SK-N-SH treated with all-trans-retinoic acid at 6 μM for 48 hours (cell line): ENCODE measurements at regions not wholly inside any gene's neighbourhood (a gene's known extent, or its start where the extent isn't known, plus 50 kb on each side); places are given as distances from the start of the nearest gene placed in this dataset.
A peak's percentile ranks its signal among the peaks of the same experiment; 100 is the strongest.
"Not testable (repeated sequence)": the region's sequence is repeated elsewhere in the genome, so short reads cannot be mapped to it uniquely, and the experiment has no call there.

Experiments
- ATAC-seq: fragments of 200-7000 bp; cut with Tn5 transposase; 3 replicates; pipeline ENCODE4 v1.9.1; 2020; ENCODE audit warnings: mild to moderate bottlenecking, moderate library complexity
- BACH2 ChIP-seq: fragments of 250-450 bp; sonication (Bioruptor Pico); IDR thresholded peaks from 2 replicates; pipeline ENCODE4 v1.9.0; 2021; ENCODE audit warnings: mild to moderate bottlenecking, borderline replicate concordance
- ESRRG ChIP-seq: fragments of 250-450 bp; sonication (Bioruptor Pico); IDR thresholded peaks from 2 replicates; pipeline ENCODE4 v1.6.1; 2021; ENCODE audit warnings: mild to moderate bottlenecking
- ISL1 ChIP-seq: fragments of 250-450 bp; sonication (Bioruptor Pico); IDR thresholded peaks from 2 replicates; pipeline ENCODE4 v2.1.2; 2022; ENCODE audit warnings: mild to moderate bottlenecking, moderate library complexity
- OSR1 ChIP-seq: fragments of 250-450 bp; sonication (Bioruptor Pico); IDR thresholded peaks from 2 replicates; pipeline ENCODE4 v1.8.0; 2022; ENCODE audit warnings: moderate library complexity, mild to moderate bottlenecking, inconsistent platforms
- PPARA ChIP-seq: fragments of 250-450 bp; sonication (Bioruptor Pico); IDR thresholded peaks from 2 replicates; pipeline ENCODE4 v1.5.0; 2020; ENCODE audit warnings: mild to moderate bottlenecking, borderline replicate concordance
- RARB ChIP-seq: fragments of 250-450 bp; sonication (Bioruptor Pico); IDR thresholded peaks from 2 replicates; pipeline ENCODE4 v1.8.0; 2021; ENCODE audit warnings: mild to moderate bottlenecking, moderate library complexity
- SNAI2 ChIP-seq: fragments of 250-450 bp; sonication (Bioruptor Pico); IDR thresholded peaks from 2 replicates; pipeline ENCODE4 v1.5.0; 2020; ENCODE audit warnings: mild to moderate bottlenecking, moderate library complexity
- TOX ChIP-seq: fragments of 250-450 bp; sonication (Bioruptor Pico); IDR thresholded peaks from 2 replicates; pipeline ENCODE4 v1.8.0; 2021; ENCODE audit warnings: mild to moderate bottlenecking, moderate library complexity, borderline replicate concordance
- ZC3H10 ChIP-seq: fragments of 250-450 bp; sonication (Bioruptor Pico); IDR thresholded peaks from 2 replicates; pipeline ENCODE4 v1.5.1; 2021; ENCODE audit warnings: mild to moderate bottlenecking, moderate library complexity
- ZFP3 ChIP-seq: fragments of 250-450 bp; sonication (Bioruptor Pico); IDR thresholded peaks from 2 replicates; pipeline ENCODE4 v1.5.0; 2020; ENCODE audit warnings: mild to moderate bottlenecking, moderate library complexity
- ZFP30 ChIP-seq: fragments of 450-650 bp; formaldehyde crosslinking; IDR thresholded peaks from 2 replicates; pipeline ENCODE4 v1.5.0; 2022; ENCODE audit warnings: mild to moderate bottlenecking, moderate library complexity
- ZNF565 ChIP-seq: fragments of 450-650 bp; formaldehyde crosslinking; conservative IDR thresholded peaks from 2 replicates; pipeline ENCODE4 v1.5.0; 2020; ENCODE audit warnings: low read depth, mild to moderate bottlenecking, moderate library complexity
- ZNF8 ChIP-seq: fragments of 450-650 bp; formaldehyde crosslinking; IDR thresholded peaks from 2 replicates; pipeline ENCODE4 v1.5.0; 2020; ENCODE audit warnings: mild to moderate bottlenecking, moderate library complexity
- TF ChIP-seq, protein P1 (sequence below): fragments of 250-450 bp; sonication (Bioruptor Pico); IDR thresholded peaks from 2 replicates; pipeline ENCODE4 v1.8.0; 2020; ENCODE audit warnings: mild to moderate bottlenecking, moderate library complexity, borderline replicate concordance
- TF ChIP-seq, protein P2 (sequence below): fragments of 250-450 bp; sonication (Bioruptor Pico); IDR thresholded peaks from 2 replicates; pipeline ENCODE4 v1.5.1; 2020; ENCODE audit warnings: low read depth, mild to moderate bottlenecking, moderate library complexity
- TF ChIP-seq, protein P3 (sequence below): fragments of 250-450 bp; sonication (Bioruptor Pico); IDR thresholded peaks from 2 replicates; pipeline ENCODE4 v1.5.1; 2021; ENCODE audit warnings: mild to moderate bottlenecking, moderate library complexity
- TF ChIP-seq, protein P4 (sequence below): fragments of 250-450 bp; sonication (Bioruptor Pico); IDR thresholded peaks from 2 replicates; pipeline ENCODE4 v1.8.0; 2021; ENCODE audit warnings: low read depth, mild to moderate bottlenecking, moderate library complexity, borderline replicate concordance
- TF ChIP-seq, protein P5 (sequence below): fragments of 250-450 bp; sonication (Bioruptor Pico); IDR thresholded peaks from 2 replicates; pipeline ENCODE4 v1.5.0; 2020; ENCODE audit warnings: mild to moderate bottlenecking, moderate library complexity

DNA sequence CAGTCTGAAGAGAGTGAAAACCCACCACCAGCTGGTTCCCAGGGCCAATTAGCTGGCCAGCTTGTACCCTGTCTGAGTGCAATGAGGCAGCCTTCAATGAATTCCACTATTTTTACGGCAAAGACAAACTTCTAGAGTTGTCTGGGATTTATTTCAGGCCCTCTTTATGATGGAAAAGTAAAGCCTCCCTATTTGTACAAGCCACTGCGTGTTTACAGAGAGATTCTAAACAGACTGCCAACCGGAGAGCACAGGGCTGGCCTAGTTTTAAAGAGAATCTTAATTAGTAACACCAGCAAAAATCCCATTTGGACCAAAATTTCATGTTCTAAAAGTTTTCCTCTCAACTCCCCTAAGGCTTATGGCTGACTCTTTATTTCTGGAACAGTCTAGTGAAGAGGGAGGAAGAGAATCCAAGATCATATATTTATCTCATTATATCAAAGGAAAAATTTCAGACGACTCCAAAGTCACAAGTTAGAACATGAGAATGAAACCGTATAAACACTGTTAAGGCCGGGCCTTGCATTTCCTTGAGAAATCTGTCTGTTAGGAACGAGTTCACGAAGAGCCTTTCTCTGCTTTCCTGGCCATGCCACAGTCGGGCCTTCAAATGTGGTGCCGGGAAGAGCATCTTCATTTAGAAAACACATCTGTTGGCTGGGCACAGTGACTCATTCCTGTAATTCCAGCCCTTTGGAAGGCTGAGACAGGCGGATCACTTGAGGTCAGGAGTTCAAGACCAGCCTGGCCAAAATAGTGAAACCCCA is 724.6 kb upstream of the NRP1 start:
- no peak for ATAC-seq
- TF ChIP-seq ESRRG (no peak), ISL1 (CRISPR knock-in tag) (no peak), ZNF8 (CRISPR knock-in tag) (no peak), BACH2 (CRISPR knock-in tag) (no peak), ZFP30 (CRISPR knock-in tag) (no peak), TOX (CRISPR knock-in tag) (no peak), ZNF565 (CRISPR knock-in tag) (no peak), ZFP3 (no peak), ZC3H10 (CRISPR knock-in tag) (no peak), PPARA (CRISPR knock-in tag) (no peak), RARB (CRISPR knock-in tag) (no peak), SNAI2 (CRISPR knock-in tag) (no peak)
- TF ChIP-seq, protein P1, sequence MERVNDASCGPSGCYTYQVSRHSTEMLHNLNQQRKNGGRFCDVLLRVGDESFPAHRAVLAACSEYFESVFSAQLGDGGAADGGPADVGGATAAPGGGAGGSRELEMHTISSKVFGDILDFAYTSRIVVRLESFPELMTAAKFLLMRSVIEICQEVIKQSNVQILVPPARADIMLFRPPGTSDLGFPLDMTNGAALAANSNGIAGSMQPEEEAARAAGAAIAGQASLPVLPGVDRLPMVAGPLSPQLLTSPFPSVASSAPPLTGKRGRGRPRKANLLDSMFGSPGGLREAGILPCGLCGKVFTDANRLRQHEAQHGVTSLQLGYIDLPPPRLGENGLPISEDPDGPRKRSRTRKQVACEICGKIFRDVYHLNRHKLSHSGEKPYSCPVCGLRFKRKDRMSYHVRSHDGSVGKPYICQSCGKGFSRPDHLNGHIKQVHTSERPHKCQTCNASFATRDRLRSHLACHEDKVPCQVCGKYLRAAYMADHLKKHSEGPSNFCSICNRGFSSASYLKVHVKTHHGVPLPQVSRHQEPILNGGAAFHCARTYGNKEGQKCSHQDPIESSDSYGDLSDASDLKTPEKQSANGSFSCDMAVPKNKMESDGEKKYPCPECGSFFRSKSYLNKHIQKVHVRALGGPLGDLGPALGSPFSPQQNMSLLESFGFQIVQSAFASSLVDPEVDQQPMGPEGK (CRISPR knock-in tag), result no peak
- TF ChIP-seq, protein P2, sequence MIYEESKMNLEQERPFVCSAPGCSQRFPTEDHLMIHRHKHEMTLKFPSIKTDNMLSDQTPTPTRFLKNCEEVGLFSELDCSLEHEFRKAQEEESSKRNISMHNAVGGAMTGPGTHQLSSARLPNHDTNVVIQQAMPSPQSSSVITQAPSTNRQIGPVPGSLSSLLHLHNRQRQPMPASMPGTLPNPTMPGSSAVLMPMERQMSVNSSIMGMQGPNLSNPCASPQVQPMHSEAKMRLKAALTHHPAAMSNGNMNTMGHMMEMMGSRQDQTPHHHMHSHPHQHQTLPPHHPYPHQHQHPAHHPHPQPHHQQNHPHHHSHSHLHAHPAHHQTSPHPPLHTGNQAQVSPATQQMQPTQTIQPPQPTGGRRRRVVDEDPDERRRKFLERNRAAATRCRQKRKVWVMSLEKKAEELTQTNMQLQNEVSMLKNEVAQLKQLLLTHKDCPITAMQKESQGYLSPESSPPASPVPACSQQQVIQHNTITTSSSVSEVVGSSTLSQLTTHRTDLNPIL, result no peak
- TF ChIP-seq, protein P3, sequence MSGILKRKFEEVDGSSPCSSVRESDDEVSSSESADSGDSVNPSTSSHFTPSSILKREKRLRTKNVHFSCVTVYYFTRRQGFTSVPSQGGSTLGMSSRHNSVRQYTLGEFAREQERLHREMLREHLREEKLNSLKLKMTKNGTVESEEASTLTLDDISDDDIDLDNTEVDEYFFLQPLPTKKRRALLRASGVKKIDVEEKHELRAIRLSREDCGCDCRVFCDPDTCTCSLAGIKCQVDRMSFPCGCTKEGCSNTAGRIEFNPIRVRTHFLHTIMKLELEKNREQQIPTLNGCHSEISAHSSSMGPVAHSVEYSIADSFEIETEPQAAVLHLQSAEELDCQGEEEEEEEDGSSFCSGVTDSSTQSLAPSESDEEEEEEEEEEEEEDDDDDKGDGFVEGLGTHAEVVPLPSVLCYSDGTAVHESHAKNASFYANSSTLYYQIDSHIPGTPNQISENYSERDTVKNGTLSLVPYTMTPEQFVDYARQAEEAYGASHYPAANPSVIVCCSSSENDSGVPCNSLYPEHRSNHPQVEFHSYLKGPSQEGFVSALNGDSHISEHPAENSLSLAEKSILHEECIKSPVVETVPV (CRISPR knock-in tag), result no peak
- TF ChIP-seq, protein P4, sequence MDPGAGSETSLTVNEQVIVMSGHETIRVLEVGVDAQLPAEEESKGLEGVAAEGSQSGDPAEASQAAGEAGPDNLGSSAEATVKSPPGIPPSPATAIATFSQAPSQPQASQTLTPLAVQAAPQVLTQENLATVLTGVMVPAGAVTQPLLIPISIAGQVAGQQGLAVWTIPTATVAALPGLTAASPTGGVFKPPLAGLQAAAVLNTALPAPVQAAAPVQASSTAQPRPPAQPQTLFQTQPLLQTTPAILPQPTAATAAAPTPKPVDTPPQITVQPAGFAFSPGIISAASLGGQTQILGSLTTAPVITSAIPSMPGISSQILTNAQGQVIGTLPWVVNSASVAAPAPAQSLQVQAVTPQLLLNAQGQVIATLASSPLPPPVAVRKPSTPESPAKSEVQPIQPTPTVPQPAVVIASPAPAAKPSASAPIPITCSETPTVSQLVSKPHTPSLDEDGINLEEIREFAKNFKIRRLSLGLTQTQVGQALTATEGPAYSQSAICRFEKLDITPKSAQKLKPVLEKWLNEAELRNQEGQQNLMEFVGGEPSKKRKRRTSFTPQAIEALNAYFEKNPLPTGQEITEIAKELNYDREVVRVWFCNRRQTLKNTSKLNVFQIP (CRISPR knock-in tag), result no peak

DNA sequence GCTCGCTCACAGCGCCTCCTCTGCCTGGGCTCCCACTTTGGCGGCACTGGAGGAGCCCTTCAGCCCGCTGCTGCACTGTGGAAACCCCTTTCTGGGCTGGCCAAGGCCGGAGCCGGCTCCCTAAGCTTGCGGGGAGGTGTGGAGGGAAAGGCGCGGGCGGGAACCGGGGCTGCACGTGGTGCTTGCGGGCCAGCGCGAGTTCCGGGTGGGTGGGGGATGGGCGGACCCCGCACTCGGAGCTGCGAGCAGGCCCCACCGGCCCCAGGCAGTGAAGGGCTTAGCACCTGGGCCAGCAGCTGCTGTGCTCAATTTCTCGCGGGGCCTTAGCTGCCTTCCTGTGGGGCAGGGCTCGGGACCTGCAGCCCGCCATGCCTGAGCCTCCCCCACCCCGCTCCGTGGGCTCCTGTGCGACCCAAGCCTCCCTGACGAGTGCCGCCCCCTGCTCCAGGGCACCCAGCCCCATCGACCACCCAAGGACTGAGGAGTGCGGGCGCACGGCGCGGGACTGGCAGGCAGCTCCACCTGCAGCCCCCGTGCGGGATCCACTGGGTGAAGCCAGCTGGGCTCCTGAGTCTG is 721.0 kb upstream of the NRP1 start:
- not testable (repeated sequence) for ATAC-seq

DNA sequence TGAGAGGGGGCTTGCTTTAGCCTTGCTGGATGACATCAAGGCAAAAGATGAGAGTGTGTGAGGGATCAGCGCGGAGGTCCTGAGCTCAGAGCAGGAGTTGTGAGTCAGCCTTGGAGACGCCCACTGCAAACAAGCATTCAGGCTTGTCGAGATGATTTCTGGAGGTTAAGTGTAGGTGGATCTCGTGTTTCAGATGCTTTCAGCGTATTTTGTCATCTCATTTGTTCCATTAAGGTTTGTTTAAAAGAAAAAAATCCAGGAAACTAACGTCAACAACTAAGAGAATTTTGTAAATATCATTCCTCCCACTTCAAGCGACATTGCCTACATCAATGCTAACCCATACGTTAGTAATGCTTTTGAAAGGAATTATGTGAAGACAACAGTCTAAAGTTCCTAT is 715.4 kb upstream of the NRP1 start:
- TF ChIP-seq PPARA (CRISPR knock-in tag) (no peak), OSR1 (CRISPR knock-in tag) (no peak), BACH2 (CRISPR knock-in tag) (no peak), RARB (CRISPR knock-in tag) (no peak)
- TF ChIP-seq, protein P5, sequence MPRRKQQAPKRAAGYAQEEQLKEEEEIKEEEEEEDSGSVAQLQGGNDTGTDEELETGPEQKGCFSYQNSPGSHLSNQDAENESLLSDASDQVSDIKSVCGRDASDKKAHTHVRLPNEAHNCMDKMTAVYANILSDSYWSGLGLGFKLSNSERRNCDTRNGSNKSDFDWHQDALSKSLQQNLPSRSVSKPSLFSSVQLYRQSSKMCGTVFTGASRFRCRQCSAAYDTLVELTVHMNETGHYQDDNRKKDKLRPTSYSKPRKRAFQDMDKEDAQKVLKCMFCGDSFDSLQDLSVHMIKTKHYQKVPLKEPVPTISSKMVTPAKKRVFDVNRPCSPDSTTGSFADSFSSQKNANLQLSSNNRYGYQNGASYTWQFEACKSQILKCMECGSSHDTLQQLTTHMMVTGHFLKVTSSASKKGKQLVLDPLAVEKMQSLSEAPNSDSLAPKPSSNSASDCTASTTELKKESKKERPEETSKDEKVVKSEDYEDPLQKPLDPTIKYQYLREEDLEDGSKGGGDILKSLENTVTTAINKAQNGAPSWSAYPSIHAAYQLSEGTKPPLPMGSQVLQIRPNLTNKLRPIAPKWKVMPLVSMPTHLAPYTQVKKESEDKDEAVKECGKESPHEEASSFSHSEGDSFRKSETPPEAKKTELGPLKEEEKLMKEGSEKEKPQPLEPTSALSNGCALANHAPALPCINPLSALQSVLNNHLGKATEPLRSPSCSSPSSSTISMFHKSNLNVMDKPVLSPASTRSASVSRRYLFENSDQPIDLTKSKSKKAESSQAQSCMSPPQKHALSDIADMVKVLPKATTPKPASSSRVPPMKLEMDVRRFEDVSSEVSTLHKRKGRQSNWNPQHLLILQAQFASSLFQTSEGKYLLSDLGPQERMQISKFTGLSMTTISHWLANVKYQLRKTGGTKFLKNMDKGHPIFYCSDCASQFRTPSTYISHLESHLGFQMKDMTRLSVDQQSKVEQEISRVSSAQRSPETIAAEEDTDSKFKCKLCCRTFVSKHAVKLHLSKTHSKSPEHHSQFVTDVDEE (CRISPR knock-in tag), result no peak
- ATAC-seq, result peak; percentile 77

DNA sequence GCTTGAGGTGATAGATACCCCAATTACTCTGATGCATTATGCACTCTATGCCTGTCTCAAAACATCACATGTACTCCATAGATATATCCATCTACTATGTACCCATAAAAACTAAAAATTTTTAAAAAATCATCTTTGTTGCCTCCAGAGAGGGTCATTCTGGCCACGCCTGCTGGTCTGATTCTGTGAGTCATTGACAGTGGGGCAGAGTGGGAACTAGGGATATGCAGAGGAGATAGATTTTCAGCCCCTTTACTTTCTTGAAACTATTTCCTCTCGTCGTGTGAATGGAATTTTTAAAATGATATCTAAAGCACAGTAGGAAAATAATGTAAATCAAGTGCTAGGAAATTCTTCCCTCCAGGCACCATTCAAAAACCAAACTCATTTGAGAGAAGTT is 715.0 kb upstream of the NRP1 start:
- no peak for TF ChIP-seq ESRRG
- no peak for TF ChIP-seq TOX (CRISPR knock-in tag)
- no peak for TF ChIP-seq ZC3H10 (CRISPR knock-in tag)
- TF ChIP-seq ZNF8 (CRISPR knock-in tag), result no peak
- no peak for TF ChIP-seq ZFP30 (CRISPR knock-in tag)
- TF ChIP-seq ZNF565 (CRISPR knock-in tag), result no peak
- peak; percentile 47; the same call in 2 of the 3 replicates for ATAC-seq
